Nephron (organoid): ENCODE measurements at regions not wholly inside any gene's neighbourhood (a gene's known extent, or its start where the extent isn't known, plus 50 kb on each side); places are given as distances from the start of the nearest gene placed in this dataset.

Experiments
- H3K27ac Mint-ChIP-seq, 3 experiments: 2 replicates each; pipeline ENCODE4 v1.8.0; 2020; ENCODE audit warnings: mixed read lengths in 3 of 3, mild to moderate bottlenecking in 2 of 3, moderate library complexity in 1 of 3
- H3K27me3 Mint-ChIP-seq: 2 replicates; pipeline ENCODE4 v1.8.0; 2021; ENCODE audit warnings: low read depth, mild to moderate bottlenecking, moderate library complexity, mixed read lengths
- H3K36me3 Mint-ChIP-seq: 2 replicates; pipeline ENCODE4 v1.8.0; 2020; ENCODE audit warnings: low read depth, mixed read lengths
- H3K4me1 Mint-ChIP-seq: 2 replicates; pipeline ENCODE4 v1.8.0; 2020; ENCODE audit warnings: mixed read lengths
- H3K4me3 Mint-ChIP-seq, 3 experiments: 2 replicates each; pipeline ENCODE4 v1.8.0; 2020; ENCODE audit warnings: mild to moderate bottlenecking in 3 of 3, mixed read lengths in 3 of 3, moderate library complexity in 2 of 3
- H3K9me3 Mint-ChIP-seq: 2 replicates; pipeline ENCODE4 v1.8.0; 2020; ENCODE audit warnings: mixed read lengths
- TF ChIP-seq, protein P1 (sequence below), 3 experiments: fragments of 200-600 bp; sonication (generic); IDR thresholded peaks; one replicate each; pipeline ENCODE4 v1.5.0; 2021; ENCODE audit warnings: antibody characterized with exemption in 3 of 3; ENCODE audit not compliant: unreplicated experiment in 3 of 3

DNA sequence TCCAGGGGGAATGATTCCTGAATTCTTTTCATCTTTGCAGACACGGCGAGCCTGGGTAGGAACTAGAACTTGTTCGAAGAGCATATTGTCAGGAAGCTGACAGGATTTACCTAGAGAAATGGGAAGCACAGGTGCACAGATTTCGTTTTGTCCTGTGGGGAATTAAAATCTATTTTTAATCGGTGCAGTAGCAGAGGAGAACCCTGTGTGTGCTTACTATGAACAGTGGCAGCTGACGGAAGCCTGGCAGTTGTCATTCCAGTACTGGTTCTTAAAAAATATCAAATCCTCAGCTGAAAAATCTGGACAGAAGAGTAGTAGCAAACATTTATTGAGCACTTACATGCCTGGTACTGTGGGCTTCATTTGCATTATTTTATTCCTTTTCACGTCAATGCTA, 609.0 kb downstream of the QKI start:
- Mint-ChIP-seq H3K27ac (peak overlapping the region in 1 of 3 experiments; percentile 58), H3K4me3 (no peak overlapping the region), H3K9me3 (no peaks in the 10 kb centered on the region), H3K4me1 (peaks cover 38% of the 10 kb centered on the region), H3K36me3 (no peaks in the 10 kb centered on the region), H3K27me3 (no peaks in the 10 kb centered on the region)
- TF ChIP-seq, protein P1, sequence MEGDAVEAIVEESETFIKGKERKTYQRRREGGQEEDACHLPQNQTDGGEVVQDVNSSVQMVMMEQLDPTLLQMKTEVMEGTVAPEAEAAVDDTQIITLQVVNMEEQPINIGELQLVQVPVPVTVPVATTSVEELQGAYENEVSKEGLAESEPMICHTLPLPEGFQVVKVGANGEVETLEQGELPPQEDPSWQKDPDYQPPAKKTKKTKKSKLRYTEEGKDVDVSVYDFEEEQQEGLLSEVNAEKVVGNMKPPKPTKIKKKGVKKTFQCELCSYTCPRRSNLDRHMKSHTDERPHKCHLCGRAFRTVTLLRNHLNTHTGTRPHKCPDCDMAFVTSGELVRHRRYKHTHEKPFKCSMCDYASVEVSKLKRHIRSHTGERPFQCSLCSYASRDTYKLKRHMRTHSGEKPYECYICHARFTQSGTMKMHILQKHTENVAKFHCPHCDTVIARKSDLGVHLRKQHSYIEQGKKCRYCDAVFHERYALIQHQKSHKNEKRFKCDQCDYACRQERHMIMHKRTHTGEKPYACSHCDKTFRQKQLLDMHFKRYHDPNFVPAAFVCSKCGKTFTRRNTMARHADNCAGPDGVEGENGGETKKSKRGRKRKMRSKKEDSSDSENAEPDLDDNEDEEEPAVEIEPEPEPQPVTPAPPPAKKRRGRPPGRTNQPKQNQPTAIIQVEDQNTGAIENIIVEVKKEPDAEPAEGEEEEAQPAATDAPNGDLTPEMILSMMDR (IDR thresholded peaks at IDR 0.05; ENCODE audit: unreplicated experiment in 3 of 3), result no peak

DNA sequence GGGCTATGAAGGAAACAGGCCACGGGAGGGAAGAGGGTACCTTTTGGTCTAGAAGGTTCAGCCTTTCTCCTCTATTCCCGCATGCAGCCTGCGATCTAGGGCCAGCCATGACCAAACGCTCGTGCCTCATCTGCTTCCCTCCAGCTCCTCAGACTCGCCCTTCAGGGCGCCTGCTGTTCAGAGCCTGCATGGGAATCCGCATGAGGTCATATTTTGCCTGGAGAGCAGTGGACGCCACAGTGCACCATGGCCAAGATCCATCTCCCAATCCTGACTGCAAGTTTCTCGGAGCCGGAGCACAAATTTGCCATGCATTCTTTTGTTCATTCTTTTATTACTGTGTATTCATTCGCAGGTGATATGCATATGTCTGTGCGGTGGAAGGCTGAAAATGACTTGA, 608.1 kb downstream of the QKI start:
- Mint-ChIP-seq H3K4me3 (no peak overlapping the region), H3K4me1 (peaks cover 38% of the 10 kb centered on the region), H3K27me3 (no peaks in the 10 kb centered on the region), H3K36me3 (no peaks in the 10 kb centered on the region), H3K9me3 (no peaks in the 10 kb centered on the region), H3K27ac (no peak overlapping the region)
- TF ChIP-seq, protein P1 (IDR thresholded peaks at IDR 0.05; ENCODE audit: unreplicated experiment in 3 of 3), result no peak

DNA sequence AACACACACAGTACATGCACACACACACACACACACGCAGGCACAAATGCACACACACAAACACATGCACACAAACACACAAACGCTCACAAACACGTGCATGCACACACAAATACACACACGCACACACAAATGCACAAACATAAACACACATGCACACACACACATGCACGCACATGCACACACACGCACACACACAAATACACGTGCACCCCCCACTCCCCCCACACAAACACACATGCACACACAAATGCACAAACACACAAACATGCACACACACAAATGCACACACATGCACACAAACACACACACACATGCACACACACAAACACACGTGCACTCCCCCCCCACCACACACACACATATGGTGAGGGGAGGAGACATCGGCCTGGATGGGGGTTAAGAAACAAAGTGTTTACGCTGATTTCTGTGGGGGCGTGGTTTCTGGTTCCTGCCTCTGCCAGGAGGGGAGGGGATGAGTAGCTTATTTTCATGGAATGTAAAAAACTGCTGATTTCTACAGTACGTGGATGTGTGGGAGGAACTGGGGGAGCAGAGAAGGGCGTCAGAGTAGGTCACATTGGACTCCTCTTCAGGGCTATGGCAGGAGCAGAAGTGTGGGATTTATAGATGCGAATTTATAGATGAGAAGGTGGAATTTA, 607.2 kb downstream of the QKI start:
- Mint-ChIP-seq H3K27me3 (no peaks in the 10 kb centered on the region), H3K27ac (no peak overlapping the region), H3K36me3 (no peaks in the 10 kb centered on the region), H3K4me3 (no peak overlapping the region), H3K4me1 (peaks cover 41% of the 10 kb centered on the region), H3K9me3 (peaks cover 1% of the 10 kb centered on the region)
- TF ChIP-seq, protein P1 (IDR thresholded peaks at IDR 0.05; ENCODE audit: unreplicated experiment in 3 of 3), result no peak

DNA sequence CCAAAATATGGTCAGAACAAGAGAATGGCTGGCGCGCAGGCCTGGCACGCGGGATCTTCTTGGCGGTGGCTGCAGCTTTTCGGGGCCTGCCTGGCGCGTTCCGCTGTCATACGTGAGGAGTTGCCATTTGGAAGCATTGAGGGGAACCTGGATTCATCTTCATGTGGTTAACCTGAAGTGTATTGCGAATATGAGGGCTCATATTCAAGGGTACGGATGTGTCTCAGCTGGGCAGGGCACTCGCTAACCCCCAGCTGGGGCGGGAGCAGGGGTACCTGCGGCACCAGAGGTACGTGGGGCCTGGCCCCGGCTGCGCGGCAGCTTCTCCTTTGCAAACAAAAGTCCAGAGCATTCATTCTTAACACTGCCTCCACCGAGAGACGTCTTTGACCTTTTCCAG, 605.6 kb downstream of the QKI start:
- Mint-ChIP-seq H3K27me3 (peaks cover 6% of the 10 kb centered on the region), H3K27ac (no peak overlapping the region), H3K36me3 (no peaks in the 10 kb centered on the region), H3K9me3 (peaks cover 3% of the 10 kb centered on the region), H3K4me3 (no peak overlapping the region), H3K4me1 (peaks cover 46% of the 10 kb centered on the region)
- TF ChIP-seq, protein P1 (IDR thresholded peaks at IDR 0.05; ENCODE audit: unreplicated experiment in 3 of 3), result no peak

DNA sequence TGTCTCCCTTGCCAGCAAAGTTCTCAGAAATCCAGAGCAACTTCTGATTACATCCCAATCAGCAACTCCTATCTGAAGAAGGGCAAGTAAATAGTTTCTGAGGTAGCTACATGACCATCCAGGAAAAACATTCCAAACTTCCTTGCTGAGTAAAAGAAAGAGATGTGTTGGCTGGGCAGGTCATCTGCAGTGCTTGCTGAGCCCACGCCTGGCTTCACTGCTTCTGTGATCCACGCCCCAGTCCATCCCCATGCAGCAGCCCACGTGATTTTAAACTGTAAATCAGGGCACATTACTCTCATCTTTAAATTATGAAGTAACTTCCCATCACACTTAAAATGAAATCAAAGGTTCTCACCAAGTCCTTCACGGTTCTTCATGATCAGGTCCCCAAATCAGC, 603.6 kb downstream of the QKI start:
- H3K36me3 Mint-ChIP-seq, result no peaks in the 10 kb centered on the region
- H3K4me1 Mint-ChIP-seq, result peaks cover 49% of the 10 kb centered on the region
- H3K27ac Mint-ChIP-seq, result no peak overlapping the region
- H3K9me3 Mint-ChIP-seq, result peaks cover 3% of the 10 kb centered on the region
- peaks cover 6% of the 10 kb centered on the region for H3K27me3 Mint-ChIP-seq
- no peak overlapping the region for H3K4me3 Mint-ChIP-seq
- TF ChIP-seq, protein P1 (IDR thresholded peaks at IDR 0.05; ENCODE audit: unreplicated experiment in 3 of 3), result no peak

DNA sequence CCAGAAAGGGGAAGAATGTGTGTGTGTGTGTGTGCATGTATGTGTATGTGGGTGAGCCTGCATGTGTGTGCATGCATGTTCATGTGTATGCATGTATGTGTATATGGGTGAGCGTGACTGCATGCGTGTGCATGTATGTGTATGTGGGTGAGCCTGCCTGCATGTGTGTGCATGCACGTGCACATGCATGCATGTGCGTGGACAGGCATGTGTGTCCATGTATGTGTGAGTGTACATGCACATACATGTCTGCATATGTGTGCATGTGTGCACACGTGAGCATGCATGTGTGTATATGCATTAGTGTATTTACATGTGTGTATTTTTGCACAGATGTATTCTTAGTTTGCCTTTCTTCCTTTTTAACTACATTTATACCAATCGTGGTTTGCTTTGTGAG, 601.5 kb downstream of the QKI start:
- Mint-ChIP-seq H3K27ac (no peak overlapping the region), H3K9me3 (peaks cover 3% of the 10 kb centered on the region), H3K4me1 (peaks cover 38% of the 10 kb centered on the region), H3K27me3 (peaks cover 6% of the 10 kb centered on the region), H3K36me3 (no peaks in the 10 kb centered on the region), H3K4me3 (no peak overlapping the region)
- TF ChIP-seq, protein P1 (IDR thresholded peaks at IDR 0.05; ENCODE audit: unreplicated experiment in 3 of 3), result no peak
